Panc1 (cell line): ENCODE measurements at regions not wholly inside any gene's neighbourhood (a gene's known extent, or its start where the extent isn't known, plus 50 kb on each side); places are given as distances from the start of the nearest gene placed in this dataset.

ENCODE experiments used
- ATAC-seq: fragments of 200-7000 bp; cut with Tn5 transposase; 2 replicates; pipeline ENCODE4 v1.9.1; 2020; ENCODE audit warnings: mild to moderate bottlenecking, moderate library complexity
- BruUV-seq: library from RNA; stranded (reverse); fragments of 400-500 nt; replicated peaks from 2 replicates; lab custom pipeline; 2021; lab: Mats Ljungman, UMichigan
- CTCF ChIA-PET: fragments of 300-600 bp; sonication (Branson Sonifier 250); formaldehyde crosslinking; loops from one replicate; lab custom pipeline; 2022; ENCODE audit warnings: antibody characterized with exemption; lab: Charles Lee
- POLR2A ChIA-PET: fragments of 300-600 bp; sonication (Branson Sonifier 250); formaldehyde crosslinking; loops from one replicate; lab custom pipeline; 2022; ENCODE audit warnings: antibody characterized with exemption; lab: Charles Lee
- DNase-seq: peaks from one replicate; pipeline ENCODE4 v3.0.0-alpha.2; 2010; ENCODE audit warnings: low read depth, low spot score
- H3K27ac ChIP-seq: 2 replicates; pipeline ENCODE4 v1.5.1; 2011; ENCODE audit warnings: mild to moderate bottlenecking, low read length, inconsistent platforms
- H3K27me3 ChIP-seq: fragments of 200-500 bp; sonication (Bioruptor generic); 2 replicates; pipeline ENCODE4 v1.6.0; 2014; ENCODE audit warnings: low read length, inconsistent platforms; ENCODE audit not compliant: control insufficient read depth, insufficient read depth
- H3K36me3 ChIP-seq: fragments of 200-500 bp; sonication (Bioruptor generic); 2 replicates; pipeline ENCODE4 v1.5.1; 2014; ENCODE audit warnings: inconsistent platforms, mild to moderate bottlenecking, low read length, moderate library complexity; ENCODE audit not compliant: control insufficient read depth, insufficient read depth
- H3K4me1 ChIP-seq: 2 replicates; pipeline ENCODE4 v1.5.1; 2011; ENCODE audit warnings: inconsistent platforms, mild to moderate bottlenecking, low read length, moderate library complexity; ENCODE audit not compliant: control insufficient read depth, insufficient read depth
- H3K4me3 ChIP-seq, 2 experiments: 2 replicates each; pipeline ENCODE4 v1.5.1; 2011 to 2012; ENCODE audit warnings: low read depth in 2 of 2, low read length in 2 of 2, mild to moderate bottlenecking in 2 of 2, inconsistent platforms in 1 of 2, moderate library complexity in 1 of 2
- H3K9me3 ChIP-seq: fragments of 200-500 bp; sonication (Bioruptor generic); 2 replicates; pipeline ENCODE4 v1.5.1; 2014; ENCODE audit warnings: low read depth, mild to moderate bottlenecking, inconsistent platforms, low read length, moderate library complexity; ENCODE audit not compliant: control insufficient read depth, insufficient read depth
- POLR2AphosphoS5 ChIP-seq: IDR thresholded peaks from 2 replicates; pipeline ENCODE4 v1.6.1; 2012; ENCODE audit warnings: mild to moderate bottlenecking, low read depth, low read length, moderate library complexity
- SIN3A ChIP-seq: IDR thresholded peaks from 2 replicates; pipeline ENCODE4 v1.6.1; 2012; ENCODE audit warnings: low read depth, mild to moderate bottlenecking, low read length, moderate library complexity, borderline replicate concordance; ENCODE audit not compliant: insufficient read depth
- TCF7L2 ChIP-seq: IDR thresholded peaks from 2 replicates; pipeline ENCODE4 v1.6.1; 2011; ENCODE audit warnings: mild to moderate bottlenecking, low read depth, low read length, inconsistent platforms
- in situ Hi-C: cut with HindIII; loops from 2 replicates; pipeline ENCODE4 v1.10.0; 2016; ENCODE audit warnings: low sequenced_read_pairs, low pct_unique_long_range_greater_than_20kb
- intact Hi-C: fragments of 100-400 bp; cut with micrococcal nuclease; formaldehyde crosslinking; loops from one replicate; pipeline ENCODE4 v1.10.0; 2022; ENCODE audit not compliant: unreplicated experiment
- TF ChIP-seq, protein P1 (sequence below): fragments of 450-650 bp; IDR thresholded peaks from 2 replicates; pipeline ENCODE4 v1.5.1; 2017; ENCODE audit warnings: mild to moderate bottlenecking
- TF ChIP-seq, protein P2 (sequence below), 2 experiments: IDR thresholded peaks; 2 replicates each; pipeline ENCODE4 v1.6.1; 2011 to 2012; ENCODE audit warnings: low read depth in 2 of 2, control low read depth in 1 of 2, low read length in 1 of 2, mild to moderate bottlenecking in 1 of 2, moderate library complexity in 1 of 2; ENCODE audit not compliant: insufficient read depth in 1 of 2

DNA sequence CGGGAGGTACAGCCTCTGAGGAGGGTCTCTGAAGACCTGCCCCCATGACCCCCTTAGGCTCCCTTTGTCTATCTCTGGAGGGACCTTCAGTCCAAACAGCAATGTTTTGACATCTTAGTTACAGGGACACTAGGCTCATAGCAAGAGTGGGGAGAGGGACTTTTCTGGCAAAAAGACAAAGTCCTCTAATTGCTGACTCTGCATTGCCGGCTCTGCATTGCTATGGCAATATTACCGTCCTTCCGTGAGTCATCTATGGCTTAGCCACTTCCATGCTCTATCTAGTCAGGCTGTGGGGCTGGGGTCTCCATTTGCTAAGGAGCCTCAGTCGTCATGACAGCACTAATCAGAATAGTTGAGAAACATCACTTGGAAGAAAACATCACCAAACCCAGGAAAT lies 952.6 kb downstream of the KCNMA1 start:
- Histone ChIP-seq H3K4me3 (no peak overlapping the region), H3K9me3 (no peaks in the 10 kb centered on the region), H3K27ac (no peak overlapping the region), H3K4me1 (no peaks in the 10 kb centered on the region), H3K27me3 (peaks cover 3% of the 10 kb centered on the region; the same call in 1 of the 2 replicates), H3K36me3 (no peaks in the 10 kb centered on the region)
- CTCF ChIA-PET: no interaction called here
- TF ChIP-seq TCF7L2 (no peak), SIN3A (no peak)
- TF ChIP-seq, protein P1, sequence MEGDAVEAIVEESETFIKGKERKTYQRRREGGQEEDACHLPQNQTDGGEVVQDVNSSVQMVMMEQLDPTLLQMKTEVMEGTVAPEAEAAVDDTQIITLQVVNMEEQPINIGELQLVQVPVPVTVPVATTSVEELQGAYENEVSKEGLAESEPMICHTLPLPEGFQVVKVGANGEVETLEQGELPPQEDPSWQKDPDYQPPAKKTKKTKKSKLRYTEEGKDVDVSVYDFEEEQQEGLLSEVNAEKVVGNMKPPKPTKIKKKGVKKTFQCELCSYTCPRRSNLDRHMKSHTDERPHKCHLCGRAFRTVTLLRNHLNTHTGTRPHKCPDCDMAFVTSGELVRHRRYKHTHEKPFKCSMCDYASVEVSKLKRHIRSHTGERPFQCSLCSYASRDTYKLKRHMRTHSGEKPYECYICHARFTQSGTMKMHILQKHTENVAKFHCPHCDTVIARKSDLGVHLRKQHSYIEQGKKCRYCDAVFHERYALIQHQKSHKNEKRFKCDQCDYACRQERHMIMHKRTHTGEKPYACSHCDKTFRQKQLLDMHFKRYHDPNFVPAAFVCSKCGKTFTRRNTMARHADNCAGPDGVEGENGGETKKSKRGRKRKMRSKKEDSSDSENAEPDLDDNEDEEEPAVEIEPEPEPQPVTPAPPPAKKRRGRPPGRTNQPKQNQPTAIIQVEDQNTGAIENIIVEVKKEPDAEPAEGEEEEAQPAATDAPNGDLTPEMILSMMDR: no peak
- DNase-seq (no peak), ATAC-seq (no peak)
- intact Hi-C loops: no loop called here
- no TSS peak for BruUV-seq
- in situ Hi-C loops: no loop called here
- POLR2A ChIA-PET: no interaction called here

DNA sequence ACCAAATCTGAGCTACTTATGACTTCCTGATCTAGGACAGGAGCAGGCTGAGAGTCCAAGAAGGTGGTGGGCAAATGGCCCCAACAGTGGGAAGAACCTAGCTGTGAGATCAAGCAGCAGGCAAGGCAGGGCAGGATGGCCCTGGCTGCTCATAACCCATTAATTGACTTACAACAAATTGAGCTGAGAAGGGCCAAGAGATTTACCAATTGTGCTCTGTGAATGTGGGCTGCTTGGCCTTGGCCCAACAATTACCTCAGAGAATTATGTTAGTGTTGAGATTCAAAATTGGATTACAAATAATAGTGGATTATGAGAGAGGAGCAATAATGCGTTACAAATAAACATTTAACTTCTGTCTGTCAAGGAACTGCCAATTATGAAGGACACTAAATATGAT lies 956.5 kb downstream of the KCNMA1 start:
- H3K9me3 ChIP-seq: no peaks in the 10 kb centered on the region
- ChIA-PET CTCF (no interaction called here), POLR2A (no interaction called here)
- no peak for DNase-seq
- H3K4me3 ChIP-seq: no peak overlapping the region
- H3K36me3 ChIP-seq: no peaks in the 10 kb centered on the region
- no peak for ATAC-seq
- intact Hi-C loops: no loop called here
- TF ChIP-seq, protein P2, sequence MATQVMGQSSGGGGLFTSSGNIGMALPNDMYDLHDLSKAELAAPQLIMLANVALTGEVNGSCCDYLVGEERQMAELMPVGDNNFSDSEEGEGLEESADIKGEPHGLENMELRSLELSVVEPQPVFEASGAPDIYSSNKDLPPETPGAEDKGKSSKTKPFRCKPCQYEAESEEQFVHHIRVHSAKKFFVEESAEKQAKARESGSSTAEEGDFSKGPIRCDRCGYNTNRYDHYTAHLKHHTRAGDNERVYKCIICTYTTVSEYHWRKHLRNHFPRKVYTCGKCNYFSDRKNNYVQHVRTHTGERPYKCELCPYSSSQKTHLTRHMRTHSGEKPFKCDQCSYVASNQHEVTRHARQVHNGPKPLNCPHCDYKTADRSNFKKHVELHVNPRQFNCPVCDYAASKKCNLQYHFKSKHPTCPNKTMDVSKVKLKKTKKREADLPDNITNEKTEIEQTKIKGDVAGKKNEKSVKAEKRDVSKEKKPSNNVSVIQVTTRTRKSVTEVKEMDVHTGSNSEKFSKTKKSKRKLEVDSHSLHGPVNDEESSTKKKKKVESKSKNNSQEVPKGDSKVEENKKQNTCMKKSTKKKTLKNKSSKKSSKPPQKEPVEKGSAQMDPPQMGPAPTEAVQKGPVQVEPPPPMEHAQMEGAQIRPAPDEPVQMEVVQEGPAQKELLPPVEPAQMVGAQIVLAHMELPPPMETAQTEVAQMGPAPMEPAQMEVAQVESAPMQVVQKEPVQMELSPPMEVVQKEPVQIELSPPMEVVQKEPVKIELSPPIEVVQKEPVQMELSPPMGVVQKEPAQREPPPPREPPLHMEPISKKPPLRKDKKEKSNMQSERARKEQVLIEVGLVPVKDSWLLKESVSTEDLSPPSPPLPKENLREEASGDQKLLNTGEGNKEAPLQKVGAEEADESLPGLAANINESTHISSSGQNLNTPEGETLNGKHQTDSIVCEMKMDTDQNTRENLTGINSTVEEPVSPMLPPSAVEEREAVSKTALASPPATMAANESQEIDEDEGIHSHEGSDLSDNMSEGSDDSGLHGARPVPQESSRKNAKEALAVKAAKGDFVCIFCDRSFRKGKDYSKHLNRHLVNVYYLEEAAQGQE (IDR thresholded peaks at IDR 0.05; ENCODE audit: insufficient read depth in 1 of 2, low read depth in 2 of 2, low read length in 1 of 2): no peak
- no peak for TF ChIP-seq TCF7L2
- no peak for TF ChIP-seq SIN3A
- TF ChIP-seq, protein P1: no peak
- no peak for TF ChIP-seq POLR2AphosphoS5
- in situ Hi-C loops: no loop called here
- no peaks in the 10 kb centered on the region for H3K4me1 ChIP-seq
- no peak overlapping the region for H3K27ac ChIP-seq
- H3K27me3 ChIP-seq: peaks cover 19% of the 10 kb centered on the region; the same call in 1 of the 2 replicates
- no TSS peak for BruUV-seq
